ENCODE measurements at regions not wholly inside any gene's neighbourhood (a gene's known extent, or its start where the extent isn't known, plus 50 kb on each side); places are given as distances from the start of the nearest gene placed in this dataset.

- H3K4me1 Mint-ChIP-seq (ENCODE audit: low read depth): no peaks in the 10 kb centered on the region
- no peaks in the 10 kb centered on the region for H3K27me3 Mint-ChIP-seq
- no peak overlapping the region for H3K27ac Mint-ChIP-seq
- H3K9me3 Mint-ChIP-seq: no peaks in the 10 kb centered on the region
- no peaks in the 10 kb centered on the region for H3K36me3 Mint-ChIP-seq (ENCODE audit: low read depth)
- H3K4me3 Mint-ChIP-seq: no peak overlapping the region
Measured at GRCh38 chr4:98781641-98782357, 123.4 kb upstream of the TSPAN5 start.

- no peak overlapping the region for H3K4me3 Mint-ChIP-seq
- no peak overlapping the region for H3K27ac Mint-ChIP-seq
- H3K9me3 Mint-ChIP-seq: no peaks in the 10 kb centered on the region
- no peaks in the 10 kb centered on the region for H3K27me3 Mint-ChIP-seq
- H3K36me3 Mint-ChIP-seq (ENCODE audit: low read depth): no peaks in the 10 kb centered on the region
- H3K4me1 Mint-ChIP-seq (ENCODE audit: low read depth): no peaks in the 10 kb centered on the region
Measured at GRCh38 chr4:98780926-98781325, 122.5 kb upstream of the TSPAN5 start.

GRCh38 chr4:98779088-98779487 is 120.7 kb upstream of the TSPAN5 start:
- Mint-ChIP-seq H3K36me3 (ENCODE audit: low read depth) (no peaks in the 10 kb centered on the region), H3K27me3 (no peaks in the 10 kb centered on the region), H3K9me3 (no peaks in the 10 kb centered on the region), H3K27ac (no peak overlapping the region), H3K4me3 (no peak overlapping the region), H3K4me1 (ENCODE audit: low read depth) (no peaks in the 10 kb centered on the region)

GRCh38 chr4:98778206-98778605 is 119.8 kb upstream of the TSPAN5 start:
- Mint-ChIP-seq H3K9me3 (no peaks in the 10 kb centered on the region), H3K27me3 (no peaks in the 10 kb centered on the region), H3K27ac (no peak overlapping the region), H3K4me1 (ENCODE audit: low read depth) (no peaks in the 10 kb centered on the region), H3K36me3 (ENCODE audit: low read depth) (no peaks in the 10 kb centered on the region), H3K4me3 (no peak overlapping the region)

GRCh38 chr4:98775672-98776071 is 117.3 kb upstream of the TSPAN5 start:
- no peaks in the 10 kb centered on the region for H3K36me3 Mint-ChIP-seq (ENCODE audit: low read depth)
- peaks cover 2% of the 10 kb centered on the region for H3K9me3 Mint-ChIP-seq
- H3K27me3 Mint-ChIP-seq: no peaks in the 10 kb centered on the region
- H3K4me3 Mint-ChIP-seq: no peak overlapping the region
- no peak overlapping the region for H3K27ac Mint-ChIP-seq
- no peaks in the 10 kb centered on the region for H3K4me1 Mint-ChIP-seq (ENCODE audit: low read depth)

GRCh38 chr4:98773638-98774037 is 115.2 kb upstream of the TSPAN5 start:
- H3K4me3 Mint-ChIP-seq: no peak overlapping the region
- peaks cover 19% of the 10 kb centered on the region for H3K9me3 Mint-ChIP-seq
- H3K4me1 Mint-ChIP-seq (ENCODE audit: low read depth): no peaks in the 10 kb centered on the region
- H3K27me3 Mint-ChIP-seq: no peaks in the 10 kb centered on the region
- H3K36me3 Mint-ChIP-seq (ENCODE audit: low read depth): no peaks in the 10 kb centered on the region
- H3K27ac Mint-ChIP-seq: no peak overlapping the region

GRCh38 chr4:98771959-98772632 is 113.7 kb upstream of the TSPAN5 start:
- H3K9me3 Mint-ChIP-seq: peaks cover 19% of the 10 kb centered on the region
- H3K27ac Mint-ChIP-seq: no peak overlapping the region
- no peak overlapping the region for H3K4me3 Mint-ChIP-seq
- H3K36me3 Mint-ChIP-seq (ENCODE audit: low read depth): no peaks in the 10 kb centered on the region
- H3K4me1 Mint-ChIP-seq (ENCODE audit: low read depth): no peaks in the 10 kb centered on the region
- no peaks in the 10 kb centered on the region for H3K27me3 Mint-ChIP-seq

- Mint-ChIP-seq H3K4me3 (no peak overlapping the region), H3K27me3 (no peaks in the 10 kb centered on the region), H3K27ac (no peak overlapping the region), H3K36me3 (ENCODE audit: low read depth) (peaks cover 6% of the 10 kb centered on the region), H3K9me3 (peaks cover 31% of the 10 kb centered on the region), H3K4me1 (ENCODE audit: low read depth) (no peaks in the 10 kb centered on the region)
Measured at GRCh38 chr4:98765771-98766170, 107.4 kb upstream of the TSPAN5 start.

- Mint-ChIP-seq H3K4me3 (no peak overlapping the region), H3K27me3 (no peaks in the 10 kb centered on the region), H3K27ac (no peak overlapping the region)
Measured at GRCh38 chr4:98758182-98758581, 99.8 kb upstream of the TSPAN5 start.

GRCh38 chr4:98754736-98755135 is 96.3 kb upstream of the TSPAN5 start:
- no peaks in the 10 kb centered on the region for H3K36me3 Mint-ChIP-seq (ENCODE audit: low read depth)
- no peaks in the 10 kb centered on the region for H3K27me3 Mint-ChIP-seq
- no peak overlapping the region for H3K27ac Mint-ChIP-seq
- H3K9me3 Mint-ChIP-seq: no peaks in the 10 kb centered on the region
- no peaks in the 10 kb centered on the region for H3K4me1 Mint-ChIP-seq (ENCODE audit: low read depth)
- no peak overlapping the region for H3K4me3 Mint-ChIP-seq

More at GRCh38 chr4:98758182-98758581, 99.8 kb upstream of the TSPAN5 start:
- Mint-ChIP-seq H3K4me1 (ENCODE audit: low read depth) (no peaks in the 10 kb centered on the region), H3K9me3 (no peaks in the 10 kb centered on the region), H3K36me3 (ENCODE audit: low read depth) (no peaks in the 10 kb centered on the region)

GRCh38 chr4:98749206-98749605 is 90.8 kb upstream of the TSPAN5 start:
- Mint-ChIP-seq H3K4me3 (no peak overlapping the region), H3K4me1 (ENCODE audit: low read depth) (no peaks in the 10 kb centered on the region), H3K9me3 (no peaks in the 10 kb centered on the region), H3K36me3 (ENCODE audit: low read depth) (no peaks in the 10 kb centered on the region), H3K27me3 (no peaks in the 10 kb centered on the region), H3K27ac (no peak overlapping the region)

GRCh38 chr4:98748609-98749008 is 90.2 kb upstream of the TSPAN5 start:
- Mint-ChIP-seq H3K27me3 (no peaks in the 10 kb centered on the region), H3K9me3 (no peaks in the 10 kb centered on the region), H3K4me1 (ENCODE audit: low read depth) (no peaks in the 10 kb centered on the region), H3K36me3 (ENCODE audit: low read depth) (no peaks in the 10 kb centered on the region), H3K4me3 (no peak overlapping the region), H3K27ac (no peak overlapping the region)

- Mint-ChIP-seq H3K9me3 (no peaks in the 10 kb centered on the region), H3K4me3 (no peak overlapping the region), H3K27me3 (no peaks in the 10 kb centered on the region), H3K4me1 (ENCODE audit: low read depth) (no peaks in the 10 kb centered on the region), H3K27ac (no peak overlapping the region), H3K36me3 (ENCODE audit: low read depth) (no peaks in the 10 kb centered on the region)
Measured at GRCh38 chr4:98747393-98748091, 89.1 kb upstream of the TSPAN5 start.

GRCh38 chr4:98746936-98747335 is 88.5 kb upstream of the TSPAN5 start:
- H3K4me3 Mint-ChIP-seq: no peak overlapping the region
- H3K27ac Mint-ChIP-seq: no peak overlapping the region
- no peaks in the 10 kb centered on the region for H3K36me3 Mint-ChIP-seq (ENCODE audit: low read depth)
- H3K9me3 Mint-ChIP-seq: no peaks in the 10 kb centered on the region
- H3K4me1 Mint-ChIP-seq (ENCODE audit: low read depth): no peaks in the 10 kb centered on the region
- no peaks in the 10 kb centered on the region for H3K27me3 Mint-ChIP-seq

GRCh38 chr4:98746530-98746929 is 88.1 kb upstream of the TSPAN5 start:
- Mint-ChIP-seq H3K4me3 (no peak overlapping the region), H3K27ac (no peak overlapping the region), H3K9me3 (no peaks in the 10 kb centered on the region), H3K36me3 (ENCODE audit: low read depth) (no peaks in the 10 kb centered on the region), H3K4me1 (ENCODE audit: low read depth) (no peaks in the 10 kb centered on the region), H3K27me3 (no peaks in the 10 kb centered on the region)
